ENCODE measurements at regions not wholly inside any gene's neighbourhood (a gene's known extent, or its start where the extent isn't known, plus 50 kb on each side); places are given as distances from the start of the nearest gene placed in this dataset.
A peak's percentile ranks its signal among the peaks of the same experiment; 100 is the strongest.

- Histone ChIP-seq H3K4me1 (replicated peaks in 1 of 2) (no peaks in the 10 kb centered on the region), H3K9me3 (replicated peaks in 1 of 3) (no peaks in the 10 kb centered on the region), H3K27me3 (no peaks in the 10 kb centered on the region), H3K27ac (no peak overlapping the region), H3K4me3 (no peak overlapping the region), H3K36me3 (replicated peaks in 1 of 2) (no peaks in the 10 kb centered on the region)
- WGBS, 4 donors: 16 to 22% (median 20%) methylated on average over 18 to 28 of the region's 28 CpGs
- peak in 1 of 7 donors; percentile 11 for DNase-seq
- TF ChIP-seq CTCF (IDR thresholded peaks at IDR 0.05): no peak
- TF ChIP-seq POLR2A (IDR thresholded peaks at IDR 0.05): no peak
- intact Hi-C loops (cut with DNase I): no loop called here
These were observed 150.9 kb downstream of the SHOX start for GRCh38 chrX:781224-782204.

GRCh38 chrX:776529-777230, 146.1 kb downstream of the SHOX start:
- peak in 1 of 7 donors; percentile 20 for DNase-seq
- H3K36me3 ChIP-seq (replicated peaks in 1 of 2): no peaks in the 10 kb centered on the region
- intact Hi-C loops (cut with DNase I): no loop called here
- no peaks in the 10 kb centered on the region for H3K27me3 ChIP-seq
- no peaks in the 10 kb centered on the region for H3K9me3 ChIP-seq (replicated peaks in 1 of 3)
- H3K4me1 ChIP-seq (replicated peaks in 1 of 2): no peaks in the 10 kb centered on the region
- TF ChIP-seq POLR2A (IDR thresholded peaks at IDR 0.05): no peak
- no peak for TF ChIP-seq CTCF (IDR thresholded peaks at IDR 0.05)
- H3K4me3 ChIP-seq: no peak overlapping the region
- no peak overlapping the region for H3K27ac ChIP-seq
- WGBS, 4 donors: 50 to 64% (median 63%) methylated on average over 14 of the region's 14 CpGs

GRCh38 chrX:776061-776460, 145.5 kb downstream of the SHOX start:
- Histone ChIP-seq H3K36me3 (replicated peaks in 1 of 2) (no peaks in the 10 kb centered on the region), H3K9me3 (replicated peaks in 1 of 3) (no peaks in the 10 kb centered on the region), H3K4me3 (no peak overlapping the region), H3K27me3 (no peaks in the 10 kb centered on the region), H3K27ac (no peak overlapping the region), H3K4me1 (replicated peaks in 1 of 2) (no peaks in the 10 kb centered on the region)
- peak in 1 of 7 donors; percentile 2 for DNase-seq
- 58 to 73% (median 68%) methylated on average over 9 of the region's 9 CpGs for WGBS, 4 donors
- no peak for TF ChIP-seq POLR2A (IDR thresholded peaks at IDR 0.05)
- TF ChIP-seq CTCF (IDR thresholded peaks at IDR 0.05): no peak
- intact Hi-C loops (cut with DNase I): no loop called here

- Histone ChIP-seq H3K27ac (no peak overlapping the region), H3K36me3 (replicated peaks in 1 of 2) (no peaks in the 10 kb centered on the region), H3K4me3 (no peak overlapping the region), H3K9me3 (replicated peaks in 1 of 3) (no peaks in the 10 kb centered on the region), H3K27me3 (no peaks in the 10 kb centered on the region), H3K4me1 (replicated peaks in 1 of 2) (no peaks in the 10 kb centered on the region)
- intact Hi-C loops (cut with DNase I): no loop called here
- DNase-seq: peak in 1 of 7 donors; percentile 11
- no peak for TF ChIP-seq POLR2A (IDR thresholded peaks at IDR 0.05)
- no peak for TF ChIP-seq CTCF (IDR thresholded peaks at IDR 0.05)
- WGBS, 4 donors: 68 to 73% (median 71%) methylated on average over 8 of the region's 8 CpGs
These were observed 143.9 kb downstream of the SHOX start for GRCh38 chrX:774536-774935.

Data from adrenal gland (tissue), 9 donors.